GM18520 (cell line): ENCODE measurements at regions not wholly inside any gene's neighbourhood (a gene's known extent, or its start where the extent isn't known, plus 50 kb on each side); places are given as distances from the start of the nearest gene placed in this dataset.

Source experiments
- ATAC-seq: cut with Tn5 transposase; IDR thresholded peaks from one replicate; pipeline ENCODE4 v1.9.1; 2021; ENCODE audit not compliant: unreplicated experiment

DNA sequence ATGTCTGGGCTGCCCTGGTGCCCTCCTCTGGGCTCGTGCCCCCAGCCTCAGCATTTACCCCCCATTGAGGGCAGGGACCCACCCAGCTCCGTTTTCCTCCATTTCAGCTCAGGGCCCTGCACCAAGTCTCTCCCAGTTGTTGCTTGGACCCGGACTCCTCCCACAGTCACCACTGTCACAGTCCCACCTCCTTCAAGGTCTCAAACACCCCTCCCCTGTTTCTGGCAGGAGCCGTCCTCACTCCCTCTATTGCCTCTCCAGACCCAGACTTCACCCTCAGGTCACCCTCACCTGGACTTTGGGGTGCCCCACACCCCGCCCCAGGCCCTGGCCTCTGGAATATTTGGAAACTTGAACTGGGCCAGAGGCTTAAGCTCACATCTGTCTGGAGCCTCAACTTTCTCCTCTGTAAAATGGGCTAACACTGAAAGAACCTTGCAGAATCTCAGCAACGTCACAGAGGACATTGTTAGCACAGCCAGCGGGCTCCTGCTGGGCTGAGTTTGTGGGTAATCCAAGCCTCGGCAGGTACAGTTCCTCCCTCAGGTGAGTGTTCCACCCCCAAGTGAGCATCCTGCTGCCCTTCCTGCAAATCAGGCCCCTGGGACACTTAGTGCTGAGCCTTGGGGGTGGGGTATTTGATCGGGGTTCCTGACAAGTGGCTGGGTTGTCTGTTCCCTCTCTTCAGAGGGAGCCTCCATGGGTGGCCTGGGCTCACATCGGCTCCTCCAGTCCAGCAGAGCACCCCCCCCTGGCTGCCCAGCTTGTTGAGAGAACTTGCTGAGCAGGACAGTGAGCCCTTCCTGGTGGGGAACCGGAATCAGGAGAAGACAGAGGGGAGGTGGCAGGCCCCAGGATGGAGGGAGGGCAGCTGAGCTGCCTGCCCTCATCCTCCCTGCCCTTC, 130.1 kb downstream of the C9orf50 start:
- ATAC-seq: no peak

DNA sequence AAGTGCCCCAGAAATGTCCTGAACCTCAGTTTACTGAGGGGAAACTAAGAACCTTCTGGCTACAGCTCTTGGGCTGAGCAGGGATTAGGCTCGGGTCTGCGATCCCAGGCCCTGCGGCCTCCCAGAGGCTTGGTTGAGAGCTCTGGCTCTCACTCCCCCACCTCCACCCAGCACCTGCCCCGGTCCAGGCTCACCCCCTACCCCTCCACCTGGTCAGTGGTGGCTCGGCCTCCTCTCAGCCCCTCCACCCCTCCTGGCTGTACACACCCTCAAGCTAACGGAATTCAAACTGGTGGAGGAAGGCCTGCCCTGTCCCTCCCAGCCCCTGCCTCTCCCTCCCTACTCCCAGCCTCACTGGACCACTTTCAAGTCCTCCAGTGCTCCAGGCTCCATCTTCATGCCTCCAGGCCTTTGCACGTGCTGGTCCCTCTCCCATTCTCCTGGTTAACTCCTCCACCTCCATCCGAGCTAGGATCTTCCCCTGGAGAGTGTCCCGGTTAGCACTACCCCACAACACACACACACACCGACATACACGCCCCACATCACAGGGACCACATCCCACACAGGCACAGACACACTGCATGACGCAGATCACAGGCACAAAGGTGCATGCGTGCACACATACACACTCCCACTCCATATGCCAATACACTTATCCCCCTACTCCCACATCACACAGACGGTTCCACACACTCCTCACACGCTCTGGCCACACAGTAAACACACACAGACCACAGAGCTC, 130.9 kb downstream of the C9orf50 start:
- ATAC-seq: no peak

DNA sequence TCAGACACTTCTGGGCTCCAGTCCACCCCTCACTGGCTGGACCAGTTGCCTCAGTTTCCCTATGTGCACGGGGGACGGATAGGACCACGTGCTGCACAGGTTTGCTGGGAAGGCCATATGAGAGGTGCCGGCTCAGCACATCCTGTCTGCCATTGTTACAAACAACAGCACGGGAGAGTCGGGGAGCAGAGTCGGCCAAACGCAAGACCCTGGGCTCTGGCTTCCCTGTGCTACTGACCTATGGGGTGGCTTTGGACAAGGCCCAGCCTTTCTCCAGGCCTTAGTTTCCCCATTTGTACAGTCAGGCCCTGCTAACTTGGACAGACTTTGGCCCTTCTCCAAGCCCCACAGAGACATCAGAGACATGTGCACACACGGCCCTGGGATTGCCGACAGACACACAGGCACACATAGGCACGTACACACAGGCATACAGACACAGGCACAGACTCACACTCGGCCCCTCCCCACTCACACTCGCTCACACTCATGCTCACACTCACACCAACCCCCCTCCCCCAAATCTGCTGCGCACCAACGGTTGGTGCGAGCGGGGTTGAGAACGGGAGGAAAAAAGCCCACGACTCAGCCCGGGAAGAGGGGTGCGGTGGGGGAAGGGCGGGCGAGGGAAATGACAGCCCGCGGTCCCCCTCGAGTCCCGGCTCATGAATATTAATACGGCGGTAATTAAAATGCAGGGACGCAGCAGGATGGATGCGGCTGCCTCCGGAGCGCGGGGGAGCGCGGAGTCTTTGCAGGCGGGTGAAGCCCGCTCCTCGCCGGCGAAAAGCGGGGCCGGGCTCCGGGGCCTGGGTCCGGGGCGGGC, 133.0 kb downstream of the C9orf50 start:
- peak; percentile 8 for ATAC-seq

DNA sequence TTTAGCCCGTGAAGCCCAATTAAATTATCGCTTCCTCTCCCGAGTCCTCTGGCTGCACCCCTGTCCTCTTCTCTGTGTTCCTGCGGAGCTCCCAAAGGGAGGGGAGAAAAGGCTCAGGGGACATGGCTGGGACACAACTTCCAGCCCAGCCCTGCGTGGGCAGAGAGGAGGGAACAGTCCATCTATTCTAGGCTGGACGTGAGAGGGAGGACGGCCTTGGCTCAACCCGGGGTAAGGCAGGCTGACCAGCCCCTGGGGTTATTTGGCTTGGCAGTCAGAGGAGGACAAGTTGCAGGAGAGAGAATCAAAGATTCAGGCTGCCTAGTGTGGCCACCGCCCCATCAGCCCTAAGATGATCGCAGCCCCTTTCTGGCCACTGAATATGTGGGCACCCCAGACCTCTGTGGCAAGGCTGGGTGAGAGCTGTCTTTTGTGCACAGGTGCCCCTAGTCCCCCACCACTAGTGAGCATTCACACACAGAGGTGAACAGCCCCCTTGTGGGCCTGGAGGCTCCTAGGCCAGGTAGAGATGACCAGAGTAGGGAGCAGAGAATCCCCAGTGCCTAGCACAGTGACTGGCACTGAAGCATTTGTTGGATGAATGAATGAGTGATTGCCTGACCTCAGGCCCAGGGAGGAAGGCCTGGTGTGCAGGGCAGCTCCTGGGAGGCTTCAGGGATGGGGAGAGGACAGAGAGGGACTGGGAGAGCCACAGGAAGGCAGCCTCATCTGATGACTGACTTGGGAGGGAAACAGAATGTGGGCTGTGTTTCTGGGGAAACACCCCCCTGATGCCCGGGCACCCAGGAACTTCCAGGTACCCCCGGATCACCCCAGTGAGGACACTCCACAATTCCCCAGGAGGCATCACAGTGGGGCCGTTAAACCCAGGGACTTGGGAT, 133.9 kb downstream of the C9orf50 start:
- ATAC-seq: no peak

DNA sequence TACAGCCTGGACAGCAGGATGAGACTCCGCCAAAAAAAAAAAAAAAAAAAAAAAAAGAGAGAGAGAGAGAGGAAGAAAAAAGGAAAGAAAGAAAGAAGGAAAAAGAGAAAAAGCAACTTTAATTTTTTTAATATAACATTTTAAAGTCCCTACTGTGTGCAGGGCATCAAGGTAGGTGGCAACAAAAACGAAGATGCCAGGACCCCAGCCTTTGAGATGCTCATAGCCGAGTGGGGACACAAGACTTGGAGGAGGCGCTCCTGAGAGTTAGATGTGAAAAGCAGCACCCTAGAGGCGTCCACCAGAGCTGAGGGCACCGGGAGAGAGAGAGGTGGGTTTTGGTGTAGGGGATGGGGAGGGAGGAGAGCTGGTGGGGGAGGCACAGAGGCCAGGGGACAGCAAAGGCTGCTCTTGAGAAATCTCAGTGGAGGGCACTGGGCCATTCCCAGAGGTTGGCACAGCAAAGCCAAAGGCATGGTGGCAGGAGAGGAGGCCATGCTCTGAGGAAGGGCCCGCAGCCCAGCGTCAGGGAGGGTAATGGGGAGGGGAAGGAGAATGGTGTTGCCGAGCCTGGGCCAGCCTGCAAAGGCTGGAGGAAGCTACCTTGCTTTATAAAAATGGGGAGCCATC, 135.6 kb downstream of the C9orf50 start:
- no peak for ATAC-seq

DNA sequence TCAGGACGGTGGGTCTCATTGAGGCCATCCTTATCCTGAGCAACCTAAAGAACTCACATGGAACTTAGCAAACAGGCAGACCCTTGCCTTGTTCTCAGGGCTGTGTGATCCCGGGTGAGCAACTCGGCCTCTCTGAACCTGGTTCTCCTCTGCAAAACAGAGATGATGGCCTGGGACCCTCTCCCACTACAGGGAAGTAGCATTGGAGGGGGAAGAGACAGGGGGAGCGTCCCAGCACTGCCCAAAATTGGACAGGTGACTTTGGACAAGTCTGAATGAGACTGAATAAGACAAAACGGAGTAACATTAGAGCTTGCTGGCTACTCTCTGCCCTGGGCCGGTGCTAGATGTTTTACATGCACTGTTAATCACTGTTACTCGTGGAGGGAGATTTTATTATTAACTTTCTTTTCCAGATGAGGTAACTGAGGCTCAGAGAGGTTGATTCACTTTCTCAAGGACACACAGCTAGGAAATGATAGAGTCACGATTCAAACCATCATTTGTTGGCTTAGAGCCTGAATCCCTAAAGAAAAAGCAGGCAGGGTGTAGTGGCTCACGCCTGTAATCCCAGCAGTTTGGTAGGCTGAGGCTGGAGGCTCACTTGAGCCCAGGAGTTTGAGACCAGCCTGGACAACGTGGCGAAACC, 136.4 kb downstream of the C9orf50 start:
- no peak for ATAC-seq

DNA sequence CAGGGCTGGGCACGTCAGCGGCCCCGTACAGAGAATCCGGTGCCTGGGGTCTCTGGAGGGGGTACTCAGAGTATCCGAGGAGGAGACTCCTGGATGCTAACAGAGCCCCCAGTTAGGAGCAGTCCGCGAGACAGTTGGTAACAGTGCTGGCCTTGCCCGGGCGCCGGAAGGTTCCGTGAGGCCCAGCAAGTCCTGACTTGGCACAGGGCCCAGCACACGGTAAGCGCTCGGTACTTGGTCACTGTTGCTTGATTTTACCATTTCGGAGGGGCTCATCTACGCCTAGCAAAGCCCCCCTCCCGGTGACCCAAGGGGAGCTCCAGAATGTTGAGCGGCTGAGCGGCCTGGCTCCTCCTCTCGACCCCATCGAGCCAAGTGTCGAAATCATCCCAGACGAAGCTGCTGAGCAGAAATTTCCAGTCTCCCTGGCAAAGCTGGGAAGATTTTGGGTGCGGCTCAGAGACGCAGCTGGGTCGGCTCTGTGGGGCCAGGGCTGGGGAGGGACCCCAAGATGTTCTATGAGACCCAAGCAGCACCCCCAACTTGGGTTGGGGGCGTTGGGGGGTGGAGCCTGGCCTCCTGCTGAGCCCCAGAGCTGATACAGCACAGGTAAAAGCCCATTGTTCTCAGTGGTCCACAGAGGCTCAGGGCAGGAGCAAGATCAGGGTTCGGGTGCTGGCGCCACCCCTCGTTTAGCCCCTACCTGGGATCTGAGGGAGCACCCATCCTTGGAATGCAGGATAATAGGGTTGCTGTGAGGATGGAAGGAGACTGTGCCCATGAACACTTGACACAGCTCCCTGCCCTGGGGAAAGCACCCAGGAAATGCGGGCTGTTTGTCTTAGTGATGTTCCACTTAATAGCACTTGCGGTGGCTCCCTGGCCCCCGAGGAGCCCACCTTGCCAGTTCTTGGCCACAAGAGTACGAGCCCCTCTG, 137.2 kb downstream of the C9orf50 start:
- no peak for ATAC-seq

DNA sequence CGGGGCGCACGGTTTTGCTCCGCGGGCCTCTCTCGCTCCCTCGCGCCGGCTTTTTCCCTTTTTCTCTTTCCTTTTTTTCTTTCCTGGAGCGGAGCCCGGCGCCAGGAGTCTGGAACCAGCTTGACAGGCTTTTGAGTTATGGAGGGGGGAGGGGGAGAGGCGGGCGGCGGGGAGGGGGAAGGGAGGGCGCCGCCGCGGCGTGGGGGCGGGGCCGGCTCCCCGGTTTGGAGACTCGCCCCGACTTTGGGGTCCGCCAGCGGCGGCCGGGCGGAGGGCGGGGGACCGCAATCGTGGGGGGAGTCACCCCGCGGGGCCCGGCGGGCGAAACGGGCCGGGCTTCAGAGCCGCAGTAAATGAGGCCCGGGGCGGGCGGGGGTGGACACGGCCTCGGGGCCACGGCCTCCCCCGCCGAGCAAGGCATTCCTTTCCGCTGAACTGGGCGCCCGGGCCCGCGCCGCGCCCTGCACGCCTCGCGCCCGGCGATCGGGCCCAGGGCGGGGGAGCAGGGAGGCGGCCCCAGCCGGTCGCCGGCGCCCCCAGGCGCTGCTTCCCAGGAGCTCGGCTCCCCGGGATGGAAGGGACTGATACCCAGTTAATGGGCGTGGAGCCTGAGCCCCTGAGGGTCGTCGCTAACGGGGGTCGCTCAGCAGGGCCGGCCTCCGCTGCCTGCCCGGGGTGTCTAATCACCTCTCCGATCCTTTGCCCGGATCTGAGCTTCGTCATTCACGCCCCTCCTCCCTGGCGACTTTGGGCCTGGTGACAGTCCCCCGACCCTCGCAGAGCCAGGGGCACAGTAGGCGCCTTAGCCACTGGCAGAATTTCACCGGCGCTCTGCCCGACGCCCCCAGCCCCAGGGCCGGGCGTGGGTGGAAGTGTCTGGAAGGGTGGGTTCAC, 138.1 kb downstream of the C9orf50 start:
- ATAC-seq: no peak

DNA sequence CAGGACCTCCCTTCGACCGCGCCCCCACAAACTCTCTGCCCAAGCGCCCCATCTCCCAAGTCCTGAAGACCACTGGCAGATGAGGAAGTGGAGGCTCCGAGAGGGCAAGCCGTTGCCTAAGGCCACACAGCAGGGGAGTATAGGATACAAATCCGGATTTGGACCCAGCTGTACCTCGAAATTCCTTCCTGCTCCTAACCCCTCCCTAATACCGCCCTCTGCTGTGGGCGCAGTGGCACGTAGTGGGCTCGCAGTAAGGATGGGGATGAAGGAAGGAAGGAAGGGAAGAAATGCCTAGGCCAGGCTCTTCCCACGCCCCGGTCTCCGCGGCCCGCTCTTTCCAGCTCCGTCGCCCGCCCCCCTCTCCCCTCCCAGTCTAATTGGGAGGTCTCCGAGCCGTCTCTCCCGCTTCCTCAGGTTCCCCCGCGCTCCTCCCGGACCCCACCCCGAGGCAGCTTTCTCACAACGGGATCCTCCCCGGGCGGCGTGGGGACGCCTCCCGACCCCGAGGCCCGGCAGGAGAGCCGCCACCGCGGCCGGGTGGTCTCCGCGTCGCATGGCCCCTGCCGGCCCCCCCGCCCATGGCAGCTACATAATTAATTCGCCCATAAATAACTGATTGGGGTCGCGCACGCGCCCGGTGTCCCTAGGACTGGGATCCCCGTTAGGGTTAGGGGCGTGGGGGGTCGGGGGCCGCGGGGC, 138.9 kb downstream of the C9orf50 start:
- no peak for ATAC-seq

DNA sequence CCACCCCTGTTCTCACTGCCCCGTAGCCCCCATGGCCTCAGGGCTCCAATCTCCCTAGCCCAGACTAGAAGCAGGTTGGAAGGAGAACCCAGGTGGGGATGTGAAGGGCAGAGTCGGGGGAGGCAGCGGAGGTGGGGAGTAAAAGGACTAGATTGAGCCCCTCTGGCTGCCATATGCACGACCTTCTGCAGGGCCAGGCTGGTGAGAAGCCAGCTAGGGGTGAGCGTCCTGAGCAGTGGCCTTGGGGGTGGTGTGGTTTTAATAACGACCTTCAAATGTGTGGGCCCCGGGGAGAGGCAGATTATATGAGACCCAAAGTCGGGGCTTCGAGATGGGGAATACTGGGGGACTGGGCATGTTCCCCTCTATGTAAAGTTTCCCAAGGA, 139.5 kb downstream of the C9orf50 start:
- ATAC-seq: no peak

DNA sequence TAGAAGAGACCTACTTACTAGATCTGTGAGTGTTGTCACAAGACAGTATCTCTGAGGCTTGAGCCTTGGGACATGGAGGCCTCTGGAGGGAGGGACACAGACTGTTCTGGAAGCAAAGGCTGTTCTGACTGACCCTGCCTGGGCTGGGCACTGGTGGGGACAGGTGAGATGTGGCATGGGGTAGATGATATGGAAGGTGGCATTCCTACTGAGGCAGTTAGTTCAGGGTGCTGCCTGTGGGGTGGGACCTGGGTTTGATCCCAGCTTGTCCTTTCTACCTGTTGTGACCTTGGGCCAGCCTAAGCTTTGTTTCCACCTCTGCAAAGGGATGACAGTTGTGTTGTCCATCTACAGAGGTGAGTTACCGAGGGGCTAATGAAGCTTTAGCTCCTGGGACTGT, 140.2 kb downstream of the C9orf50 start:
- no peak for ATAC-seq

DNA sequence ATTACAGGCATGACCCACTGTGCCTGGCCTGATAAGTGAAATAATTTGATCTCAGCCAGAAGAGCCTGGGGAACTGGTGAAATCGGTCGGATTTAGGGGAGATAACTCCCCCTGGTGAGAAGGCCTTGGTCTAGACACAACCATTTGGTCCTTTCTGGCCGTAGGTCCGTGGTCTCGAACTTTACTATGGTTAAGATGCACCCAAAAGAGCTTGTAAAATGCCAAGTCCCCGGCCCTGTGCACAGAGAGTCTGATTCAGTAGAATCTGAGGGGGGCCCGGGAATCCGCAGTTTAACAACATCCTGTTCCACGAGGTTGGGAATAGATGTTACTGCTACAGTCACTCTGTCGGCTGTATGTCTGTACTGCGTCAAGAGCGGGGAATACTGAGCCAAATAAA, 140.7 kb downstream of the C9orf50 start:
- ATAC-seq: no peak

DNA sequence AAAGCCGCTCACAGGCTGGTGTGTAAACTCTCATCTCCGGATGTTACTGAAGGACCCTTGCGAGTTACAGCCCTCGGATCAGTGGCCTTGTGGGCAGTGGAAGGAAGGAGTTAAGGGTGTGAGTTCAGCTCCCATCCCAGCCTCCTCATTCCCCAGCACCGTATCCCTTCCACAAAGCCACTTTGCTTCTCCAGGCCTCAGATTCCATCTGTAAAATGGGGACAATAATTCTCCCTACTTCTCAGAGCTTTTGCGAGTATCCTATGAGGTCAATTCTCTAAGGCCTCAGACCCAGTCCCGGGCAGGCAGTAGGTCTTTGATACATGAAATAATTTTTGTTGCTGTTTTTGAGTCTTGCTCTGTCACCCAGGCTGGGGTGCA, 141.3 kb downstream of the C9orf50 start:
- ATAC-seq: no peak

DNA sequence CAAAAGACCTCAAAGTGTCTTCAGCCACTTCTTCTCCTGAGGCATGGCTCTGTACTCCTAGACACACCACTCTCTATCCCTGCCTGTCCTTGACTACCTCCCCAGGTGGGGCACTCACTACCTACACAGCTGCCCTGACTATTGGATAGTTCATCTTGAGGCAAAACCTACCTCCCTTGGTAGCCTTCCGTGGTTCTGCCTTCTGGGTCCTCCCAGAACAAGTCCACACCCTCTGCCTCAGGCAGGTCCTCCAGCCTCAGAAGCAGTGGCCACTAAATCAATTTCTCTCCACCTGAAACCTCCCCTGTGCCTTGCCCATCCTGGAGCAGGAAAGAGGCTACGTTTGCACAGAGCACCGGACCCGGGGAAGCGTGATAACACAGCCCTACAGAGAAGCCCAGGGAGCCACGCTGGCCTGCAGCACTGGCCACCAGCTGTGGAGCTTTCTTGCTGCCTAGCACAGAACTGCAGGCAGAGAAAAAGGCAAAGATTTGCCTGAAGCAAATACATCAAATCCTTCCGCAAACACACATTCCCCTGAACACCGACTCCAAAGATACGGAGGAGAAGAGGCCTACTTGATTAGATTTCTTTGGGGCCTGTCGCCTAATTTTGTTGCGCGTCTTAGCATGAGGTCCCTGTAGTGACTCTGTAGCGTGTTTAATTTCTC, 141.8 kb downstream of the C9orf50 start:
- ATAC-seq: no peak

DNA sequence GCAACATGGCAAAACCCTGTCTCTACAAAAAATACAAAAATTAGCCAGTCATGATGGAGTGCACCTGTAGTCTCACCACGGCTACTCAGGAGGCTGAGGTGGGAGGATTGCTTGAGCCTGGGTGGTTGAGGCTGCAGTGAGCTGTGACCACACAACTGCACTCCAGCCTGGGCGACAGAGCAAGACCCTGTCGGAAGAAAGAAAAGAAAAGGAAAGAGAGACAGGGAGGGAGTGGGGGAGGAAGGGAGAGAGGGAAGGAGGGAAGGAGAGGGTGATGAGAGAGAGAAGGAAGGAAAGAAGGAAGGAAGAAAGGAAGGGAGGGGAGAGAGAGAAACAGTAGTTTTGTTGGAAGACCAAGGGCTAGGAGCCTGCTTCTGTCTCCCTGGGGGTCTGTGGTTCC, 142.4 kb downstream of the C9orf50 start:
- no peak for ATAC-seq
